Gastrocnemius medialis (tissue), 4 donors: ENCODE measurements at regions not wholly inside any gene's neighbourhood (a gene's known extent, or its start where the extent isn't known, plus 50 kb on each side); places are given as distances from the start of the nearest gene placed in this dataset.

ENCODE experiments used
- ATAC-seq, 2 donors: fragments of 150-250 bp; one replicate each; pipeline ENCODE4 v1.9.1; 2016
- DNase-seq, 2 donors: peaks; one replicate each; pipeline ENCODE4 v3.0.0-alpha.2; 2019
- H3K27ac ChIP-seq, 4 donors: fragments of 200-600 bp; sonication (generic); 1 replicate in 1 of 4; 2 replicates in 3 of 4; pipeline ENCODE4 v1.5.1; 2016 to 2018; ENCODE audit warnings: mild to moderate bottlenecking in 2 of 4, moderate library complexity in 1 of 4
- H3K27me3 ChIP-seq, 3 donors: fragments of 200-600 bp; sonication (generic) in 2 of 3; 1 replicate in 1 of 3; 2 replicates in 2 of 3; pipeline versions ENCODE4 v1.5.1 to v1.6.0; 2016 to 2019; ENCODE audit warnings: mild to moderate bottlenecking in 1 of 3, moderate library complexity in 1 of 3
- H3K36me3 ChIP-seq, 2 donors: fragments of 200-600 bp; sonication (generic) in 1 of 2; one replicate each; pipeline ENCODE4 v1.5.1; 2017 to 2018
- H3K4me1 ChIP-seq, 2 donors: fragments of 200-600 bp; sonication (generic) in 1 of 2; one replicate each; pipeline ENCODE4 v1.5.1; 2016 to 2017; ENCODE audit warnings: mild to moderate bottlenecking in 2 of 2
- H3K4me3 ChIP-seq, 4 donors: fragments of 200-600 bp; sonication (generic) in 3 of 4; 1 replicate in 1 of 4; 2 replicates in 3 of 4; pipeline ENCODE4 v1.5.1; 2016 to 2019; ENCODE audit warnings: mild to moderate bottlenecking in 2 of 4
- H3K9me3 ChIP-seq, 3 donors: fragments of 200-600 bp; sonication (generic) in 2 of 3; 1 replicate in 1 of 3; 2 replicates in 2 of 3; pipeline ENCODE4 v1.5.1; 2016 to 2019
- CTCF ChIP-seq, 5 experiments: fragments of 450-650 bp in 3 of 5; fragments of 200-600 bp in 2 of 5; sonication (generic) in 2 of 5; IDR thresholded peaks in 4 of 5; conservative IDR thresholded peaks in 1 of 5; 1 replicate in 4 of 5; 2 replicates in 1 of 5; pipeline ENCODE4 v1.5.1; 2016 to 2019; ENCODE audit warnings: antibody characterized with exemption in 5 of 5, mild to moderate bottlenecking in 3 of 5, moderate library complexity in 3 of 5
- POLR2A ChIP-seq, 2 donors: fragments of 450-650 bp; IDR thresholded peaks; one replicate each; pipeline ENCODE4 v1.6.1; 2017; ENCODE audit warnings: antibody characterized with exemption in 2 of 2, mild to moderate bottlenecking in 2 of 2, moderate library complexity in 2 of 2
- in situ Hi-C, 4 donors: fragments of 200-750 bp; cut with MboI; loops; one replicate each; pipeline versions ENCODE4 v1.15.0 to v1.8.0; 2017; ENCODE audit warnings: low sequenced_read_pairs in 4 of 4
- intact Hi-C: fragments of 100-400 bp; cut with DNase I; formaldehyde crosslinking; loops from one replicate; pipeline ENCODE4 v1.15.1; 2023; ENCODE audit warnings: low total_unique reads

- Histone ChIP-seq H3K27me3 (peaks cover 0 to 5% (median 3%) of the 10 kb centered on the region in 3 donors), H3K9me3 (no peaks in the 10 kb centered on the region), H3K36me3 (no peaks in the 10 kb centered on the region), H3K4me3 (no peak overlapping the region), H3K27ac (no peak overlapping the region), H3K4me1 (no peaks in the 10 kb centered on the region)
- DNase-seq (no peak), ATAC-seq (no peak)
- intact Hi-C loops (no loop called here), in situ Hi-C loops (no loop called here)
- TF ChIP-seq CTCF (IDR thresholded peaks at IDR 0.05 in 4 of 5, conservative IDR thresholded peaks at IDR 0.05 in 1 of 5) (no peak), POLR2A (IDR thresholded peaks at IDR 0.05) (no peak)
These were observed 251.7 kb downstream of the SNX10 start for GRCh38 chr7:26543340-26543739.

GRCh38 chr7:26543951-26544350, 252.3 kb downstream of the SNX10 start:
- Histone ChIP-seq H3K36me3 (no peaks in the 10 kb centered on the region), H3K4me1 (no peaks in the 10 kb centered on the region), H3K27me3 (peaks cover 0 to 5% (median 3%) of the 10 kb centered on the region in 3 donors), H3K4me3 (no peak overlapping the region), H3K27ac (no peak overlapping the region), H3K9me3 (no peaks in the 10 kb centered on the region)
- DNase-seq, result no peak
- no peak for ATAC-seq
- in situ Hi-C loops, result no loop called here
- no peak for TF ChIP-seq CTCF (IDR thresholded peaks at IDR 0.05 in 4 of 5, conservative IDR thresholded peaks at IDR 0.05 in 1 of 5)
- TF ChIP-seq POLR2A (IDR thresholded peaks at IDR 0.05), result no peak
- intact Hi-C loops, result no loop called here

DNA sequence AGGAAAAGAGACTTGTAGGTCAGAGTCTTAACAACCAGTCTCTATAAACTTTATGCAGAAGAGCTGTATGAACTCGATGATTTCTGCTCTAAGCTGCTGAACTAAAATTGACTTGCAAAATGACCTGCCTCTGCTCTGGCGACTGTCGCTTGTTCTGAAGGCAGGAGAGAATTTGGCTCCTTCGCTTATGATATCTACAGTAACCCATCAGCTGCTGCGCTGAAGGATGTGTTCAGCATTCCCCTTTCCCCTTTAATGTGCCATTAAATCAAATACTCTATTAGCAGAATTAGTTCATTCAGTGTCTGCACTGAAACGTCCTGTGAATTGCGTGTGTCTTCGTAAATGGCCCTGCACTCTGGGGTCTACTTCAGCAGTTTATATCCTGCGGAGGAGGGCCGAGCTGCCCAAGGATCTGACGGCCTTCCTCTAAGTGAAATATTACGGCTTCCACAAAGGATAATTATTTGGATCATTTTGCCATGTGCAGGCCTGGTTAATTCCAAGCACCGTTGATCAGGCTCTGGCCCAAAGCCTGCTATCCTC, 254.9 kb downstream of the SNX10 start:
- peaks cover 0 to 7% (median 0%) of the 10 kb centered on the region in 3 donors for H3K27me3 ChIP-seq
- H3K4me3 ChIP-seq, result no peak overlapping the region
- no peak overlapping the region for H3K27ac ChIP-seq
- H3K9me3 ChIP-seq, result no peaks in the 10 kb centered on the region
- DNase-seq (no peak), ATAC-seq (no peak)
- in situ Hi-C loops (no loop called here), intact Hi-C loops (no loop called here)
- no peaks in the 10 kb centered on the region for H3K36me3 ChIP-seq
- H3K4me1 ChIP-seq, result no peaks in the 10 kb centered on the region
- TF ChIP-seq CTCF (IDR thresholded peaks at IDR 0.05 in 4 of 5, conservative IDR thresholded peaks at IDR 0.05 in 1 of 5), result no peak
- TF ChIP-seq POLR2A (IDR thresholded peaks at IDR 0.05), result no peak

DNA sequence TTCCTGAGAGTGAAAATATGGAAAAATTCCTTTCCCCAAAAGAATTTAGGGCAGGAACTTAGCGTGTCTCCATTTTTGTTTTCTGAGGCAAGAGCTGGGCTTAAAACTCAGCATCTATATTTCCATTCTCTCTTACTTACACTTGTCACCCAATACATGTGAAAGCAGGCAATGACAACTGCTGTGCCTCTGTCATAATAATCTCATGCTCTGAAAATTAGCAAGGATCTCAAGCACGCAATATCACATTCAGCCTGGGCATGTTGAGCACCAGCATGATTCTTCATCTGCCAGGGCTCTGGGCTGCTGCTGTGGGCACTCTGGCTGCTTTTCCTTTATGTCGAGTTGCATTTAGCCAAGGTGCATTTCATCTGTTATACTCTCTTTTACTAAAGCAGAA, 255.5 kb downstream of the SNX10 start:
- ATAC-seq, result no peak
- Histone ChIP-seq H3K27ac (no peak overlapping the region), H3K4me1 (no peaks in the 10 kb centered on the region), H3K9me3 (no peaks in the 10 kb centered on the region), H3K4me3 (no peak overlapping the region), H3K36me3 (no peaks in the 10 kb centered on the region), H3K27me3 (peaks cover 0 to 7% (median 0%) of the 10 kb centered on the region in 3 donors)
- TF ChIP-seq CTCF (IDR thresholded peaks at IDR 0.05 in 4 of 5, conservative IDR thresholded peaks at IDR 0.05 in 1 of 5) (no peak), POLR2A (IDR thresholded peaks at IDR 0.05) (no peak)
- intact Hi-C loops (no loop called here), in situ Hi-C loops (no loop called here)
- no peak for DNase-seq
